ENCODE measurements at regions not wholly inside any gene's neighbourhood (a gene's known extent, or its start where the extent isn't known, plus 50 kb on each side); places are given as distances from the start of the nearest gene placed in this dataset.
"Not testable (repeated sequence)": the region's sequence is repeated elsewhere in the genome, so short reads cannot be mapped to it uniquely, and the experiment has no call there.

GRCh38 chr17:16888413-16889087 lies 83.4 kb downstream of the TNFRSF13B start:
- DNase-seq: no peak

GRCh38 chr17:16887523-16888095 lies 84.3 kb downstream of the TNFRSF13B start:
- DNase-seq: no peak

- DNase-seq: no peak
Measured at GRCh38 chr17:16886655-16887322, 85.1 kb downstream of the TNFRSF13B start.

GRCh38 chr17:16885204-16885603 lies 86.7 kb downstream of the TNFRSF13B start:
- DNase-seq: not testable (repeated sequence)

- DNase-seq: not testable (repeated sequence)
Measured at GRCh38 chr17:16882926-16883265, 89.0 kb downstream of the TNFRSF13B start.

- no peak for DNase-seq
Measured at GRCh38 chr17:16882243-16882925, 89.5 kb downstream of the TNFRSF13B start.

- DNase-seq: no peak
Measured at GRCh38 chr17:16881239-16881924, 90.5 kb downstream of the TNFRSF13B start.

- DNase-seq: no peak
Measured at GRCh38 chr17:16880843-16881230, 91.1 kb downstream of the TNFRSF13B start.

- DNase-seq: no peak
Measured at GRCh38 chr17:16880121-16880842, 91.6 kb downstream of the TNFRSF13B start.

GRCh38 chr17:16879686-16880085 lies 92.2 kb downstream of the TNFRSF13B start:
- DNase-seq: no peak

- DNase-seq: no peak
Measured at GRCh38 chr17:16878606-16879005, 93.3 kb downstream of the TNFRSF13B start.

- DNase-seq: no peak
Measured at GRCh38 chr17:16878084-16878483, 93.8 kb downstream of the TNFRSF13B start.

GRCh38 chr17:16877099-16877498 lies 94.8 kb downstream of the TNFRSF13B start:
- DNase-seq: no peak

- no peak for DNase-seq
Measured at GRCh38 chr17:16875662-16876061, 96.3 kb downstream of the TNFRSF13B start.

- not testable (repeated sequence) for DNase-seq
Measured at GRCh38 chr17:16874216-16874615, 97.7 kb downstream of the TNFRSF13B start.

- DNase-seq: no peak
Measured at GRCh38 chr17:16873174-16874035, 98.5 kb downstream of the TNFRSF13B start.

- DNase-seq: no peak
Measured at GRCh38 chr17:16872351-16873173, 99.4 kb downstream of the TNFRSF13B start.

- not testable (repeated sequence) for DNase-seq
Measured at GRCh38 chr17:16871446-16872190, 100.3 kb downstream of the TNFRSF13B start.
